ENCODE measurements at regions not wholly inside any gene's neighbourhood (a gene's known extent, or its start where the extent isn't known, plus 50 kb on each side); places are given as distances from the start of the nearest gene placed in this dataset.

GRCh38 chr11:111019451-111019850, 226.1 kb upstream of the POU2AF2 start:
- no peak for TF ChIP-seq CTCF (IDR thresholded peaks at IDR 0.05; ENCODE audit: low read depth, low read length)
- no peak for DNase-seq (ENCODE audit: low read depth, low spot score)
- in situ Hi-C loops (cut with HindIII; ENCODE audit: low sequenced_read_pairs): no loop called here
- H3K4me3 ChIP-seq (ENCODE audit: low read depth, low read length): no peak overlapping the region

- H3K4me3 ChIP-seq (ENCODE audit: low read depth, low read length): no peak overlapping the region
- peak; percentile 27 for DNase-seq (ENCODE audit: low read depth, low spot score)
- no peak for TF ChIP-seq CTCF (IDR thresholded peaks at IDR 0.05; ENCODE audit: low read depth, low read length)
- in situ Hi-C loops (cut with HindIII; ENCODE audit: low sequenced_read_pairs): no loop called here
These were observed 227.0 kb upstream of the POU2AF2 start for GRCh38 chr11:111018566-111018965.

- in situ Hi-C loops (cut with HindIII; ENCODE audit: low sequenced_read_pairs): no loop called here
- DNase-seq (ENCODE audit: low read depth, low spot score): no peak
- no peak overlapping the region for H3K4me3 ChIP-seq (ENCODE audit: low read depth, low read length)
- no peak for TF ChIP-seq CTCF (IDR thresholded peaks at IDR 0.05; ENCODE audit: low read depth, low read length)
These were observed 233.0 kb upstream of the POU2AF2 start for GRCh38 chr11:111012491-111012890.

GRCh38 chr11:111011275-111011594, 234.3 kb upstream of the POU2AF2 start:
- in situ Hi-C loops (cut with HindIII; ENCODE audit: low sequenced_read_pairs): no loop called here

GRCh38 chr11:111010391-111011274, 234.9 kb upstream of the POU2AF2 start:
- H3K4me3 ChIP-seq (ENCODE audit: low read depth, low read length): no peak overlapping the region
- no peak for TF ChIP-seq CTCF (IDR thresholded peaks at IDR 0.05; ENCODE audit: low read depth, low read length)
- no peak for DNase-seq (ENCODE audit: low read depth, low spot score)
- in situ Hi-C loops (cut with HindIII; ENCODE audit: low sequenced_read_pairs): no loop called here

More at GRCh38 chr11:111011275-111011594, 234.3 kb upstream of the POU2AF2 start:
- DNase-seq (ENCODE audit: low read depth, low spot score): no peak
- TF ChIP-seq CTCF (IDR thresholded peaks at IDR 0.05; ENCODE audit: low read depth, low read length): no peak
- H3K4me3 ChIP-seq (ENCODE audit: low read depth, low read length): no peak overlapping the region

- no peak for TF ChIP-seq CTCF (IDR thresholded peaks at IDR 0.05; ENCODE audit: low read depth, low read length)
- in situ Hi-C loops (cut with HindIII; ENCODE audit: low sequenced_read_pairs): no loop called here
- H3K4me3 ChIP-seq (ENCODE audit: low read depth, low read length): no peak overlapping the region
These were observed 239.3 kb upstream of the POU2AF2 start for GRCh38 chr11:111006227-111006626.

More at GRCh38 chr11:111006227-111006626, 239.3 kb upstream of the POU2AF2 start:
- DNase-seq (ENCODE audit: low read depth, low spot score): no peak
